HCT116 (cell line): ENCODE measurements at regions not wholly inside any gene's neighbourhood (a gene's known extent, or its start where the extent isn't known, plus 50 kb on each side); places are given as distances from the start of the nearest gene placed in this dataset.

Source experiments
- ATAC-seq: fragments of 200-7000 bp; cut with Tn5 transposase; 2 replicates; pipeline ENCODE4 v1.9.1; 2020; ENCODE audit warnings: mild to moderate bottlenecking, moderate library complexity
- BruUV-seq: library from RNA; stranded (reverse); fragments of 400-500 nt; replicated peaks from 2 replicates; lab custom pipeline; 2021; lab: Mats Ljungman, UMichigan
- CTCF ChIA-PET: fragments of 300-600 bp; sonication (Branson Sonifier 250); formaldehyde crosslinking; loops from one replicate; lab custom pipeline; 2021; ENCODE audit warnings: antibody characterized with exemption; lab: Charles Lee
- POLR2A ChIA-PET: fragments of 300-600, 350-600 bp; sonication (Branson Sonifier 250); formaldehyde crosslinking; loops from one replicate; lab custom pipeline; 2021; ENCODE audit warnings: antibody characterized with exemption; lab: Charles Lee
- RAD21 ChIA-PET, 2 experiments: fragments of 300-600 bp; sonication (Branson Sonifier 250); formaldehyde crosslinking; loops; one replicate each; lab custom pipeline; 2023; ENCODE audit warnings: low total read pairs in 2 of 2; ENCODE audit not compliant: uncharacterized antibody in 2 of 2, unreplicated experiment in 2 of 2, low non-redundant PET in 1 of 2; lab: Charles Lee
- DNase-seq: peaks from one replicate; pipeline ENCODE4 v3.0.0-alpha.2; 2010; ENCODE audit warnings: low read depth, low spot score
- H2AFZ ChIP-seq: fragments of 200-600 bp; shearing (Covaris generic), sonication (generic); 2 replicates; pipeline ENCODE4 v1.6.1; 2017; ENCODE audit warnings: low read depth, mixed run types, mixed read lengths, antibody characterized with exemption, low read length; ENCODE audit not compliant: poor library complexity, severe bottlenecking
- H3K27ac ChIP-seq: 2 replicates; pipeline ENCODE4 v1.5.1; 2012; ENCODE audit warnings: low read depth, low read length
- H3K27me3 ChIP-seq: fragments of 200-600 bp; sonication (generic); 2 replicates; pipeline ENCODE4 v1.6.1; 2016; ENCODE audit warnings: mixed run types, low read length, mixed read lengths; ENCODE audit not compliant: insufficient read depth
- H3K36me3 ChIP-seq, 2 experiments: fragments of 200-500 bp in 1 of 2; fragments of 200-600 bp in 1 of 2; sonication (Bioruptor generic) in 1 of 2; sonication (generic) in 1 of 2; 2 replicates each; pipeline versions ENCODE4 v1.5.1 to v1.6.1; 2014 to 2016; ENCODE audit warnings: low read length in 2 of 2, inconsistent platforms in 1 of 2, mixed read lengths in 1 of 2, mixed run types in 1 of 2; ENCODE audit not compliant: insufficient read depth in 2 of 2, control insufficient read depth in 1 of 2
- H3K4me1 ChIP-seq, 2 experiments: fragments of 200-600 bp in 1 of 2; sonication (generic) in 1 of 2; 2 replicates each; pipeline versions ENCODE4 v1.5.1 to v1.6.1; 2012 to 2017; ENCODE audit warnings: low read length in 2 of 2, inconsistent platforms in 1 of 2, mild to moderate bottlenecking in 1 of 2, mixed read lengths in 1 of 2, mixed run types in 1 of 2, moderate library complexity in 1 of 2; ENCODE audit not compliant: insufficient read depth in 2 of 2, control insufficient read depth in 1 of 2
- H3K4me2 ChIP-seq: fragments of 200-600 bp; sonication (generic); 2 replicates; pipeline ENCODE4 v1.6.1; 2017; ENCODE audit warnings: mixed run types, low read length, mixed read lengths
- H3K4me3 ChIP-seq, 2 experiments: fragments of 200-600 bp in 1 of 2; sonication (generic) in 1 of 2; replicated peaks in 1 of 2; 2 replicates each; pipeline ENCODE4 v1.5.1; 2011 to 2016; ENCODE audit warnings: low read length in 2 of 2, control low read depth in 1 of 2, low read depth in 1 of 2, mild to moderate bottlenecking in 1 of 2, mixed read lengths in 1 of 2, mixed run types in 1 of 2
- H3K79me2 ChIP-seq: fragments of 200-600 bp; sonication (generic); 2 replicates; pipeline ENCODE4 v1.6.1; 2017; ENCODE audit warnings: mild to moderate bottlenecking, mixed run types, low read length, moderate library complexity, mixed read lengths; ENCODE audit not compliant: insufficient read depth
- H3K9ac ChIP-seq: fragments of 200-600 bp; sonication (generic); 2 replicates; pipeline ENCODE4 v1.6.1; 2016; ENCODE audit warnings: low read length, mixed read lengths
- H3K9me2 ChIP-seq: fragments of 200-600 bp; sonication (generic), shearing (Covaris generic); 2 replicates; pipeline ENCODE4 v1.6.1; 2017; ENCODE audit warnings: mixed run types, mild to moderate bottlenecking, moderate library complexity; ENCODE audit not compliant: insufficient read depth
- H3K9me3 ChIP-seq, 2 experiments: fragments of 200-500 bp in 1 of 2; fragments of 200-600 bp in 1 of 2; sonication (Bioruptor generic) in 1 of 2; sonication (generic) in 1 of 2; 2 replicates each; pipeline ENCODE4 v1.6.1; 2014 to 2017; ENCODE audit warnings: low read length in 2 of 2, mixed read lengths in 2 of 2, inconsistent platforms in 1 of 2, low read depth in 1 of 2, mild to moderate bottlenecking in 1 of 2, mixed run types in 1 of 2, moderate library complexity in 1 of 2; ENCODE audit not compliant: control insufficient read depth in 1 of 2, insufficient read depth in 1 of 2
- H4K20me1 ChIP-seq: fragments of 200-600 bp; sonication (generic), shearing (Covaris generic); 2 replicates; pipeline ENCODE4 v1.6.1; 2017; ENCODE audit warnings: mixed run types, mild to moderate bottlenecking, moderate library complexity; ENCODE audit not compliant: insufficient read depth
- CBX3 ChIP-seq: IDR thresholded peaks from 2 replicates; pipeline ENCODE4 v1.6.1; 2012; ENCODE audit warnings: low read depth
- CEBPB ChIP-seq: IDR thresholded peaks from 2 replicates; pipeline ENCODE4 v1.6.1; 2012; ENCODE audit warnings: low read depth
- ELF1 ChIP-seq: IDR thresholded peaks from 2 replicates; pipeline ENCODE4 v1.6.1; 2012; ENCODE audit warnings: low read depth, borderline replicate concordance
- EZH2phosphoT487 ChIP-seq: fragments of 200-600 bp; IDR thresholded peaks from 2 replicates; pipeline ENCODE4 v1.6.1; 2018; ENCODE audit warnings: antibody characterized with exemption, borderline replicate concordance
- FOSL1 ChIP-seq: IDR thresholded peaks from 2 replicates; pipeline ENCODE4 v1.6.1; 2012; ENCODE audit warnings: low read depth
- POLR2A ChIP-seq: IDR thresholded peaks from 2 replicates; pipeline ENCODE4 v1.7.0; 2011; ENCODE audit warnings: borderline replicate concordance; ENCODE audit not compliant: insufficient read depth, insufficient read length; ENCODE audit errors: extremely low read depth
- POLR2AphosphoS5 ChIP-seq: IDR thresholded peaks from 2 replicates; pipeline ENCODE4 v1.6.1; 2011; ENCODE audit warnings: mild to moderate bottlenecking, low read depth, low read length, moderate library complexity
- RAD21 ChIP-seq: IDR thresholded peaks from 2 replicates; pipeline ENCODE4 v1.6.1; 2012; ENCODE audit warnings: low read depth, mild to moderate bottlenecking
- REST ChIP-seq: IDR thresholded peaks from 2 replicates; pipeline ENCODE4 v1.6.1; 2012; ENCODE audit warnings: low read depth
- SIN3A ChIP-seq: IDR thresholded peaks from 2 replicates; pipeline ENCODE4 v1.6.1; 2012; ENCODE audit warnings: low read depth
- SP1 ChIP-seq: IDR thresholded peaks from 2 replicates; pipeline ENCODE4 v1.6.1; 2012; ENCODE audit warnings: low read depth
- SRF ChIP-seq: IDR thresholded peaks from 2 replicates; pipeline ENCODE4 v1.6.1; 2012; ENCODE audit warnings: low read depth
- TCF7L2 ChIP-seq: IDR thresholded peaks from 2 replicates; pipeline ENCODE4 v1.7.0; 2011; ENCODE audit warnings: borderline replicate concordance, inconsistent platforms; ENCODE audit not compliant: insufficient read depth, insufficient read length; ENCODE audit errors: extremely low read depth
- ZBTB33 ChIP-seq: IDR thresholded peaks from 2 replicates; pipeline ENCODE4 v1.6.1; 2011; ENCODE audit warnings: mild to moderate bottlenecking, low read length, moderate library complexity; ENCODE audit not compliant: insufficient replicate concordance; ENCODE audit errors: extremely low read depth
- ZNF274 ChIP-seq: fragments of 200-500 bp; sonication (Bioruptor generic); IDR thresholded peaks from 2 replicates; pipeline ENCODE4 v1.6.1; 2014; ENCODE audit warnings: mild to moderate bottlenecking, low read depth, low read length, inconsistent platforms
- intact Hi-C: fragments of 100-400 bp; cut with micrococcal nuclease; formaldehyde crosslinking; loops from 2 replicates; pipeline ENCODE4 v1.10.0; 2022
- TF ChIP-seq, protein P1 (sequence below), 3 experiments: fragments of 200-600 bp in 1 of 3; sonication (generic) in 1 of 3; IDR thresholded peaks in 2 of 3; conservative IDR thresholded peaks in 1 of 3; 2 replicates each; pipeline ENCODE4 v1.5.1; 2012 to 2017; ENCODE audit warnings: low read depth in 2 of 3, low read length in 2 of 3, antibody characterized with exemption in 1 of 3, borderline replicate concordance in 1 of 3, control low read depth in 1 of 3, mild to moderate bottlenecking in 1 of 3, mixed read lengths in 1 of 3, mixed run types in 1 of 3, moderate library complexity in 1 of 3; ENCODE audit not compliant: insufficient read depth in 1 of 3
- TF ChIP-seq, protein P2 (sequence below): IDR thresholded peaks from 2 replicates; pipeline ENCODE4 v1.6.1; 2012

DNA sequence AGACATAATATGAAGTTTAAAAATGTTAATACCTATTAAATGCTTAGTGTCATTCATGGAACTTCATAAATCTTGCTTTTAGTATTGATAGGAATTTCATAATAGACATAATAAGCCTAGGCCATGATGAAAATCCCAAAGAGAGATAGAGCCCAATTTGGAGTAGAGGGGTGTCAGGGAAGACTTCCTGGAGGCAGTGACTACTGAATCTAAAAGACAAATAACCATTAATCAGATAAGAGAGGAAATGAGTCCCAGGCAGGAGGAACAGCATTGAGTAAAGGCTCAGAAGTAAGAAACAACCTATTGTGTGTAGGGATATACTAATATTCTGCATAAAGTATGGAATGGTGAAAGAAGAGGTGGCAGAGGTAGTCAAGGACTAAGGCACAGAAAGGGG is 126.9 kb upstream of the MRPS22 start:
- no peak for DNase-seq
- H3K9me3 ChIP-seq, result no peaks in the 10 kb centered on the region
- no peaks in the 10 kb centered on the region for H3K27me3 ChIP-seq
- H3K36me3 ChIP-seq, result no peaks in the 10 kb centered on the region
- no peak overlapping the region for H2AFZ ChIP-seq
- peaks cover 8 to 11% of the 10 kb centered on the region in 2 experiments; a peak in 2 of 4 replicates for H3K4me1 ChIP-seq
- no peak for TF ChIP-seq SRF
- no peak for TF ChIP-seq ZNF274
- no peak for TF ChIP-seq TCF7L2
- no peak for TF ChIP-seq CBX3
- no peak for TF ChIP-seq ZBTB33
- TF ChIP-seq POLR2A, result no peak
- TF ChIP-seq POLR2AphosphoS5, result no peak
- TF ChIP-seq SIN3A, result no peak
- TF ChIP-seq SP1, result no peak
- no peak for TF ChIP-seq FOSL1
- no peak for TF ChIP-seq EZH2phosphoT487
- TF ChIP-seq, protein P1, sequence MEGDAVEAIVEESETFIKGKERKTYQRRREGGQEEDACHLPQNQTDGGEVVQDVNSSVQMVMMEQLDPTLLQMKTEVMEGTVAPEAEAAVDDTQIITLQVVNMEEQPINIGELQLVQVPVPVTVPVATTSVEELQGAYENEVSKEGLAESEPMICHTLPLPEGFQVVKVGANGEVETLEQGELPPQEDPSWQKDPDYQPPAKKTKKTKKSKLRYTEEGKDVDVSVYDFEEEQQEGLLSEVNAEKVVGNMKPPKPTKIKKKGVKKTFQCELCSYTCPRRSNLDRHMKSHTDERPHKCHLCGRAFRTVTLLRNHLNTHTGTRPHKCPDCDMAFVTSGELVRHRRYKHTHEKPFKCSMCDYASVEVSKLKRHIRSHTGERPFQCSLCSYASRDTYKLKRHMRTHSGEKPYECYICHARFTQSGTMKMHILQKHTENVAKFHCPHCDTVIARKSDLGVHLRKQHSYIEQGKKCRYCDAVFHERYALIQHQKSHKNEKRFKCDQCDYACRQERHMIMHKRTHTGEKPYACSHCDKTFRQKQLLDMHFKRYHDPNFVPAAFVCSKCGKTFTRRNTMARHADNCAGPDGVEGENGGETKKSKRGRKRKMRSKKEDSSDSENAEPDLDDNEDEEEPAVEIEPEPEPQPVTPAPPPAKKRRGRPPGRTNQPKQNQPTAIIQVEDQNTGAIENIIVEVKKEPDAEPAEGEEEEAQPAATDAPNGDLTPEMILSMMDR (IDR thresholded peaks at IDR 0.05 in 2 of 3, conservative IDR thresholded peaks at IDR 0.05 in 1 of 3; ENCODE audit: borderline replicate concordance in 1 of 3, insufficient read depth in 1 of 3, low read depth in 2 of 3, low read length in 2 of 3), result no peak
- TF ChIP-seq, protein P2, sequence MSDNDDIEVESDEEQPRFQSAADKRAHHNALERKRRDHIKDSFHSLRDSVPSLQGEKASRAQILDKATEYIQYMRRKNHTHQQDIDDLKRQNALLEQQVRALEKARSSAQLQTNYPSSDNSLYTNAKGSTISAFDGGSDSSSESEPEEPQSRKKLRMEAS, result no peak
- no peak for TF ChIP-seq CEBPB
- TF ChIP-seq ELF1, result no peak
- TF ChIP-seq REST, result no peak
- TF ChIP-seq RAD21, result no peak
- TF ChIP-seq, all 23 proteins: peak for 0
- Histone ChIP-seq H3K9ac (no peak overlapping the region), H3K4me3 (no peak overlapping the region), H3K9me2 (no peaks in the 10 kb centered on the region), H3K79me2 (no peaks in the 10 kb centered on the region), H4K20me1 (no peaks in the 10 kb centered on the region), H3K27ac (no peak overlapping the region), H3K4me2 (no peak overlapping the region)
- no TSS peak for BruUV-seq
- ChIA-PET CTCF (no interaction called here), POLR2A (no interaction called here), RAD21 (no interaction called here)
- no peak for ATAC-seq
- intact Hi-C loops, result no loop called here
